Effector CD8-positive, alpha-beta T cell (primary cell): ENCODE measurements at regions not wholly inside any gene's neighbourhood (a gene's known extent, or its start where the extent isn't known, plus 50 kb on each side); places are given as distances from the start of the nearest gene placed in this dataset.

Experiments used
- DNase-seq: peaks from one replicate; lab custom pipeline; 2025; lab: John Stamatoyannopoulos, UW

DNA sequence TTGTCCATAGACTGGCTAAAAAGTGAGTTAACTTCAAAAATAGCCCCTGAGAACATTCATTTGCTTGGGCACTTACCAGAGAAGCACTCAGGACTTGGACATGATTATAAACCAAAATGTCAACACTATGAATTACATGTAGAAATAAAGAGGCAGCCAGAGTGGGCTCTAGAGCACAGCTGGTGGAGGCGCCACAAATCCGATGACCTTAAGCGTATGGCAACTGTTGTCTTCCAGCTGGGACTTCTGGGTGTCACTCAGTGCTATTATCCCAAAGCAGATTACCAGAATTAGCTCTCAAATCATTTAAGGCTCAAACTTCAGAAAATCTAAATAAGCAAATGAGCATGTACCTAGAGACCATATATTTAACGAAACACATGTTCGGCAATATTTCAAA, 1255.5 kb upstream of the SLC10A2 start:
- no peak for DNase-seq

DNA sequence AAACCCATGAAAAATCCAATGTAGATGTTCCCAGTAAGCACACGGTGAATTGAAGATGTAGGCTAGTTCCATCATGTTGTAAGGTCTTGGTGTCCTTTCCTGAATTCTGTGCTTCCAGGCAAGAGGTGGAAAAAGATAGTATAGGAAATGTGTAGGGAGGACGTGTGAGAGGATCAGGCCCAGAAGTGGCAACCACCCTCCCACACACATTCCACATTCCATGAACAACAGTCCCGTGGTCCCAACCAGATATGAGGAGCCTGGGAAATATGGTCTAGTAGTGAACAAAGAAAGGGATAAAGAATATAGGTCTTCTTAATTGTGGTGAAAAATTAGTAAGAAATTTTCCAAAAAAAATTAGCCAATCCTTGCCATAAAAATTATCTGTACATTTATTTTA, 1254.2 kb upstream of the SLC10A2 start:
- no peak for DNase-seq

GRCh38 chr13:104318121-104318520, 1251.9 kb upstream of the SLC10A2 start:
- DNase-seq, result no peak

DNA sequence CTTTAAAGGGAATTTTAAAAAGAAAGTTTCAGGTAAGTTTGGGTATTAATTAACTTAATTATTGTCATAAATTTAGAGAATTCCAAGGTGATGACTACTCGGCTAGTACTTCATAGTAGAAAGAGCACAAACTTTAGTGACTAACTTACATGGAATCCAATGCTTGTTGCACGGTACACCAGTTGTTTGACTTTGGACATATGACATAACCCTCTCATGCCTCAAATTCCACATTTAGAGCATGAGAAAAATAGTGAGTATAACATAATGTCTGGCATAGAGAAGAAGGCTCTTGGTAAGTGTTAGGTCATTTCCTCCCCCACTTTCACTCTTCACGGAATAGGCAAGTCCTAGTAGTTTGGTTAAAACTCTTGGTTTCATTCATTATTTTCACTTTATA, 1249.4 kb upstream of the SLC10A2 start:
- DNase-seq, result no peak

DNA sequence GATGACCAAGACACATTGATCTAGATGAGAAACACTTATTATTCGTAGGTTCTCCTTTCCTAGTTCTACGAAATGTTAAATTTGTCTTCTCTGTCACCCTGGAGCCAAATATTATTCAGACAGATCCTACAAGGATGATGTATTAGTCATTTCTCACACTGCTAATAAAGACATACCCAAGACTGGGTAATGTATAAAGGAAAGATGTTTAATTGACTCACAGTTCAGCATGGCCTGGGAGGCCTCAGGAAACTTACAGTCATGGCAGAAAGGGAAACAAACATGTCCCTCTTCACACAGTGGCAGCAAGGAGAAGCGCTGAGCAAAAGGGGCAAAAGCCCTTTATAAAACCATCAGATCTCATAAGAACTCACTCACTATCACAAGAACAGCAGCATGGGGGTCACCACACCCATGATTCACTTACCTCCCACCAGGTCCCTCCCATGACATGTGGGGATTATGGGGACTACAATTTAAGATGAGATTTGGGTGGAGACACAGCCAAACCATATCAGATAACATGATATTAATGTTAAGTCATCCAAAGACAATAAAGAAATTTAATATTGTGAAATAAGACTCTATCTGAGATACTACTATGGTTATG, 1248.8 kb upstream of the SLC10A2 start:
- no peak for DNase-seq

- no peak for DNase-seq
Measured at GRCh38 chr13:104314321-104314720, 1248.1 kb upstream of the SLC10A2 start.

GRCh38 chr13:104310861-104311260, 1244.6 kb upstream of the SLC10A2 start:
- DNase-seq, result no peak

DNA sequence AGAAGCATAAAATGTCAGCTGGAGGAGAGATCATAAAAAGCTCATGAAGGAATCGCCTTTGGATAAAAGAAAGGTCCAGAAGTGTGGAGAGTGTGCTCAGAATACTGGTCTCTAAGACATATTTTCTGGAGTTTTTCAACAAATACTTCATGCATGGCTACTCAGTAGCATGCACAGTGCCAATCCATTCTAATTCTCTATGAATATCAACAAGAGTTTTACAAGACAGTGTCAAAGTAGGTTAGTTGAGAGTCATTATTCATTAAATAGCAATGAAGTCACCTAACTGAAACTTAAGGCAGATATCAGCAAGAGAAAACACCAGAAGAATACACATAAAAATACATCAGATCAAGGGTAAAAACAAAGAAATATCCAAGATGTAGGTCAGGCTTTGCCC, 1243.2 kb upstream of the SLC10A2 start:
- no peak for DNase-seq

- no peak for DNase-seq
Measured at GRCh38 chr13:104301171-104301975, 1235.2 kb upstream of the SLC10A2 start.

DNA sequence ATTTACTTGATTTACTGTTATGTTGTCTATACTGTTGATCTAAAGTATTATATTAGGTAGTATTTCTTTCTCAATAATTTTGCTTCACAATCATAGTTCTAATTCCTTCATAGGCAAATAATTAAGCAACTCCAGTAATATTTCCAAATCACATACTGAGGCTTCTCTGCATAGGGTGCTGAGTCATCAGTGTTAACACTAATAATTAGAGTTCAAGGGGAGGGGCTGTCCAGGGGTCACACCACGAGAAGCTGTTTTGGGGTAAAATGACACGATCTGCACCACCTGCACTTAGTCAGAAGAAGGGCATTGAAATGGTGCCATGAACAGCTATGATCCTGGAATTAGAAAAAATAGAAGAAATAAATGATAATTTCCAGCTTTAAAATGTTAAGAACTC, 1230.9 kb upstream of the SLC10A2 start:
- DNase-seq, result no peak

GRCh38 chr13:104296286-104296685, 1230.1 kb upstream of the SLC10A2 start:
- no peak for DNase-seq

DNA sequence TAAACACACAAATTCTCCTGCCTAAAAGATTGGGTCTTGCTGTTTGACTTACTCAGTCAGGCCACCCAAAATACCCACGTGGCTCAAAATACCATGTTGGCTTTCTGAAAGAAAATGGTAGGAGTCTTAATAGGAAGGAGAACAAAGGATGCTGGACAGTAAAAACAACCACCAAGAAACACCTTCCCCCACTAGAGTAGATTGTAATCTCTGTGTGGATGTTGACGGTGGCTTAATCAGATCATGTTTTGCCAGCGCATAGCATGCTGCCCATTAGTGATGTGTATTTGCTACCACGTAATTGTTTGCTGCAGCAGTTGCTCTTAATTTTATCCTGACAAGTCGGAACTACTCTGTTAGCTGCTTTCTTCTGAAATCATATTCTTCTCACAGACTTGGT, 1229.3 kb upstream of the SLC10A2 start:
- no peak for DNase-seq

- no peak for DNase-seq
Measured at GRCh38 chr13:104289400-104289799, 1223.2 kb upstream of the SLC10A2 start.

DNA sequence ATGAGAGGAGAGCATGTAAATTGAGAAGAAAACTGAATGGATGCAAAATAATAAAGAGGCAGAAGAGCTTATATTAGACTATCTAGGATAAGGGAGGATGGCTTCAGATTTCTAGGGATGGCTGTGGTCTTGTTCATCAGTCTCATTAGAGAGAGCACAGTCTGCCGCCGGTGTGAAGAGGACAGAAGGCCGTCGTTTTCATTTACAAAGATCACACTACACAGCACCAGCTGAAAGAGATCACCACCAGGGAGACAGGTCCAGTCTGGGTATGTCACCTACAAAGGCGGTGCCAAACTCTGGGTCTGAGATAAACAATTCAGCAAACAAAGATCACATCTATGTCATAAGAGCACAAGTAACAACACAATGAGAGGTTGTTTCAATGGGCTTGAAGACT, 1222.3 kb upstream of the SLC10A2 start:
- no peak for DNase-seq

GRCh38 chr13:104286566-104287290, 1220.5 kb upstream of the SLC10A2 start:
- DNase-seq, result no peak

- DNase-seq, result no peak
Measured at GRCh38 chr13:104281910-104282309, 1215.7 kb upstream of the SLC10A2 start.

DNA sequence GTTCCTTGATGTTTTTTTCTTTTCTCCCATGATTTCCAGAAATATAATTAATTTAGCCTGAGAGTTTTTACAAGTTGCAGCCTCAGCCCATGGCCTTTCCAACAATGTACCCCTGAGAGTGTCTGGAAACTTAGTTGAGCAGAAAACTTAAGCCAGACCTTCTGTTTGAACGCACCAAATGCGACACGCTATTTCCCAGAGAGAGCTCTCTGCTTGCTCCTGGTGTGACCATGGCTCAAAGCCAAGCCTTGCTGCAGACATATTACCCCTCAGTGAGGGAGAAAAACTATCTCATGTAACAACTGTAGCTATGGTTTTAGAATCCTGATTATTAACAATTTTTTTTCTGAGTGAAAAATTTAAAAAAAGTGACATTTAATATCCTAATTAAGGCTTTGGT, 1204.5 kb upstream of the SLC10A2 start:
- DNase-seq, result no peak

GRCh38 chr13:104267206-104267811, 1201.1 kb upstream of the SLC10A2 start:
- no peak for DNase-seq

DNA sequence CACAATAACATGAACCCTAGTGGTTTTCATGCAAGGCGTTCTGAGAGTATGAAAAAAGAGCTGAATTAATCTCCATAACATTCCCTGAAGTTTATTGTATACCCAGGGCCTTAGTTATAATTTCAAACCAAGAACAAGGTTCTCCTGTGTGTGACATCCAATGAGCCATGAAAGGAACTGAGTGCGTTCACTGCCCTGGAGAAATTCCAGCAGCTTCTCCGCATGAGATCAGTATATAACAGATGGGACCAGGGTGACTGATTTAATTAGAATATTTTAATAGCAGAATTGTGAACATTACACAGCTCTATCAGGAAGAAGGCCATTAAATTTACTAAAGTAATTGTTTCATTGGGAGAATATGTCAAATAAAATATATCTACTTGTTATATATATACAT, 1190.5 kb upstream of the SLC10A2 start:
- no peak for DNase-seq

GRCh38 chr13:104253063-104253680, 1187.0 kb upstream of the SLC10A2 start:
- no peak for DNase-seq

- DNase-seq, result no peak
Measured at GRCh38 chr13:104251931-104252330, 1185.7 kb upstream of the SLC10A2 start.

- no peak for DNase-seq
Measured at GRCh38 chr13:104246955-104247354, 1180.7 kb upstream of the SLC10A2 start.
